Neuronal stem cell (in vitro differentiated cells): ENCODE measurements at regions not wholly inside any gene's neighbourhood (a gene's known extent, or its start where the extent isn't known, plus 50 kb on each side); places are given as distances from the start of the nearest gene placed in this dataset.

ENCODE experiments used
- DNase-seq: peaks from one replicate; pipeline ENCODE4 v3.0.0-alpha.2; 2013; ENCODE audit warnings: low spot score
- H2AFZ ChIP-seq: one replicate; pipeline ENCODE4 v1.6.1; 2013; ENCODE audit warnings: mild to moderate bottlenecking, low read length, inconsistent platforms
- H2AK5ac ChIP-seq: 2 replicates; pipeline ENCODE4 v1.6.1; 2013; ENCODE audit warnings: low read depth, mild to moderate bottlenecking, inconsistent platforms, low read length, moderate library complexity, mixed read lengths
- H2BK120ac ChIP-seq: 2 replicates; pipeline ENCODE4 v1.6.1; 2013; ENCODE audit warnings: low read depth, mild to moderate bottlenecking, inconsistent platforms, low read length, moderate library complexity, mixed read lengths
- H2BK12ac ChIP-seq: one replicate; pipeline ENCODE4 v1.6.1; 2013; ENCODE audit warnings: low read length, inconsistent platforms
- H2BK15ac ChIP-seq: 2 replicates; pipeline ENCODE4 v1.6.1; 2013; ENCODE audit warnings: mild to moderate bottlenecking, low read length, inconsistent platforms, mixed read lengths
- H2BK5ac ChIP-seq: one replicate; pipeline ENCODE4 v1.6.1; 2013; ENCODE audit warnings: inconsistent platforms, mild to moderate bottlenecking, low read length, moderate library complexity
- H3K14ac ChIP-seq: one replicate; pipeline ENCODE4 v1.6.1; 2013; ENCODE audit warnings: low read length, inconsistent platforms
- H3K18ac ChIP-seq: 2 replicates; pipeline ENCODE4 v1.6.1; 2013; ENCODE audit warnings: low read length, inconsistent platforms
- H3K23ac ChIP-seq: 2 replicates; pipeline ENCODE4 v1.6.1; 2013; ENCODE audit warnings: low read depth, mild to moderate bottlenecking, mixed read lengths, low read length, inconsistent platforms; ENCODE audit not compliant: poor library complexity
- H3K27ac ChIP-seq: replicated peaks from 3 replicates; pipeline ENCODE4 v1.5.1; 2013; ENCODE audit warnings: low read length, inconsistent platforms
- H3K27me3 ChIP-seq, 3 experiments: 2 replicates each; pipeline ENCODE4 v1.6.1; 2013; ENCODE audit warnings: low read length in 3 of 3, mild to moderate bottlenecking in 2 of 3, inconsistent platforms in 1 of 3, low read depth in 1 of 3, mixed read lengths in 1 of 3, moderate library complexity in 1 of 3; ENCODE audit not compliant: control insufficient read depth in 3 of 3, insufficient read depth in 3 of 3
- H3K36me3 ChIP-seq, 2 donors: replicated peaks in 1 of 2; 2 replicates each; pipeline ENCODE4 v1.6.1; 2013; ENCODE audit warnings: low read length in 2 of 2; ENCODE audit not compliant: control insufficient read depth in 2 of 2, insufficient read depth in 2 of 2
- H3K4ac ChIP-seq: 2 replicates; pipeline ENCODE4 v1.6.1; 2013; ENCODE audit warnings: inconsistent platforms, mild to moderate bottlenecking, low read length, moderate library complexity
- H3K4me1 ChIP-seq, 2 donors: 1 replicate in 1 of 2; 2 replicates in 1 of 2; pipeline ENCODE4 v1.6.1; 2013; ENCODE audit warnings: low read length in 2 of 2, low read depth in 1 of 2; ENCODE audit not compliant: control insufficient read depth in 2 of 2, insufficient read depth in 1 of 2
- H3K4me2 ChIP-seq: one replicate; pipeline ENCODE4 v1.6.1; 2013; ENCODE audit warnings: mild to moderate bottlenecking, low read length, inconsistent platforms; ENCODE audit not compliant: insufficient read depth, poor library complexity, severe bottlenecking
- H3K4me3 ChIP-seq, 2 donors: 2 replicates each; pipeline ENCODE4 v1.5.1; 2013; ENCODE audit warnings: low read length in 2 of 2, mild to moderate bottlenecking in 2 of 2, inconsistent platforms in 1 of 2, moderate library complexity in 1 of 2
- H3K79me1 ChIP-seq: one replicate; pipeline ENCODE4 v1.6.1; 2013; ENCODE audit warnings: low read depth, mild to moderate bottlenecking, inconsistent platforms, low read length, moderate library complexity
- H3K9ac ChIP-seq: one replicate; pipeline ENCODE4 v1.6.1; 2013; ENCODE audit warnings: mild to moderate bottlenecking, low read depth, low read length, inconsistent platforms; ENCODE audit not compliant: poor library complexity
- H3K9me3 ChIP-seq, 2 donors: replicated peaks in 1 of 2; 2 replicates each; pipeline versions ENCODE3 to v1.6.1; 2013; ENCODE audit warnings: low read length in 2 of 2, mild to moderate bottlenecking in 2 of 2, inconsistent platforms in 1 of 2, low read depth in 1 of 2, mixed read lengths in 1 of 2, moderate library complexity in 1 of 2; ENCODE audit not compliant: control insufficient read depth in 2 of 2, insufficient read depth in 1 of 2
- H4K8ac ChIP-seq: one replicate; pipeline ENCODE4 v1.6.1; 2013; ENCODE audit warnings: low read depth, mild to moderate bottlenecking, inconsistent platforms, low read length, moderate library complexity
- H4K91ac ChIP-seq: one replicate; pipeline ENCODE4 v1.6.1; 2013; ENCODE audit warnings: low read length, low read depth, mild to moderate bottlenecking, inconsistent platforms; ENCODE audit not compliant: poor library complexity
- WGBS, 2 donors: extraction: QIAGEN DNeasy Blood & Tissue Kit; methylation state at CpG; one replicate each; pipeline ENCODE4 v1.1.7; 2013; ENCODE audit warnings: missing lambda C conversion rate in 2 of 2, mixed read lengths in 1 of 2; ENCODE audit not compliant: insufficient read length in 2 of 2, insufficient replicate concordance in 1 of 2; ENCODE audit errors: extremely low coverage in 2 of 2; 5-methylcytosine and 5-hydroxymethylcytosine counted together

DNA sequence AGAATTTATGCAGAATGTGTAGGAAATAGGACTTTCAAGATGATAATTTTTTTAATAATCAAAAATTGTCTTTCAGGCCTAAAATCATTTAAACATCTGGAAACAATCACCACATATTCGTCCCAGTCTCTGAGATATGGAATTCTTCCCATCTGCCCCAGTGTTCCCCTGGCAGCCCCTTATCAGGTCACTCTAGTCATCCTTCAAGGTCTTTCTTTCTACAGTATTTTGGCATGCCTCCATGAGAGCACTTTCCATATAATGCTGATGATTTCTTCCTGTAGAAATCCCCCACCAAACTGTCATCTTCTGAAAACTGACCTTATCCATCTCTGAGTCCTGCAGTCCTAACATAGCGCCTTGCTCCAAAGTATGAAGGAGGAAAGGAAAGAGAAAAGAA lies 422.1 kb downstream of the RPS29 start:
- H2AK5ac ChIP-seq: no peak overlapping the region
- H2BK120ac ChIP-seq: no peak overlapping the region

DNA sequence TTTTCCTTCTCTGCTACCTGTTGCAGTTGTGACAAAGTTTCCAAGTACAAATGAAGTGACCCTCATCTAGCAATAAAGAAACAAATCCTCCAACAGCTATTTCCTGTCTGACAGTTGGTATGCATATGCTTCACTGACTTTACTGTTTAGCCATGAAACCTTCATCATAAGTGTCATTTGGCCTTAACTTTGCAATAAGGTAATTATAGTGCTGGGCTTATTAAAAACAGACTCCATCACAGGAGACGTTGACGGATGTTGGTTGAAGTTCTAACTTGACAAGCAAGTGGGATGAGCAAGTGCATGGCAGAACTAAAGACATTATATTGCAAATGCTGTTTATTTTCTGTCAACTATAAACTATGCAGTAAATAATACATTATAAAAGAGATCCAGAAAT lies 425.2 kb downstream of the RPS29 start:
- H2BK5ac ChIP-seq: no peak overlapping the region
- no peak overlapping the region for H3K9ac ChIP-seq
- H2AFZ ChIP-seq: no peak overlapping the region
- no peaks in the 10 kb centered on the region for H3K36me3 ChIP-seq
- H3K18ac ChIP-seq: no peak overlapping the region
- WGBS, 2 donors: no CpG with 5 or more reads among the region's 2 CpGs
- H3K4me1 ChIP-seq: no peaks in the 10 kb centered on the region
- no peak overlapping the region for H3K4me3 ChIP-seq
- H3K4me2 ChIP-seq: no peak overlapping the region
- no peaks in the 10 kb centered on the region for H3K27me3 ChIP-seq
- no peak for DNase-seq
- H4K8ac ChIP-seq: no peak overlapping the region
- H2BK15ac ChIP-seq: no peak overlapping the region
- no peaks in the 10 kb centered on the region for H3K9me3 ChIP-seq
- no peak overlapping the region for H3K4ac ChIP-seq
- no peak overlapping the region for H2AK5ac ChIP-seq
- no peak overlapping the region for H3K14ac ChIP-seq
- H2BK12ac ChIP-seq: no peak overlapping the region
- H3K79me1 ChIP-seq: no peaks in the 10 kb centered on the region
- no peak overlapping the region for H2BK120ac ChIP-seq
- H3K23ac ChIP-seq: no peak overlapping the region
- no peak overlapping the region for H3K27ac ChIP-seq
- no peak overlapping the region for H4K91ac ChIP-seq

More for the DNA sequence above, 422.1 kb downstream of the RPS29 start:
- H3K4me2 ChIP-seq: no peak overlapping the region
- no peak overlapping the region for H3K4me3 ChIP-seq
- no peak overlapping the region for H4K91ac ChIP-seq
- H3K36me3 ChIP-seq: no peaks in the 10 kb centered on the region
- no peak for DNase-seq
- H3K27me3 ChIP-seq: no peaks in the 10 kb centered on the region
- no CpG with 5 or more reads among the region's 2 CpGs for WGBS, 2 donors
- no peak overlapping the region for H3K9ac ChIP-seq
- no peak overlapping the region for H2BK12ac ChIP-seq
- no peak overlapping the region for H3K23ac ChIP-seq
- H2BK5ac ChIP-seq: no peak overlapping the region
- no peak overlapping the region for H2AFZ ChIP-seq
- no peak overlapping the region for H3K18ac ChIP-seq
- H3K79me1 ChIP-seq: no peaks in the 10 kb centered on the region
- H4K8ac ChIP-seq: no peak overlapping the region
- no peaks in the 10 kb centered on the region for H3K4me1 ChIP-seq
- no peak overlapping the region for H3K14ac ChIP-seq
- no peak overlapping the region for H2BK15ac ChIP-seq
- H3K9me3 ChIP-seq: no peaks in the 10 kb centered on the region
- no peak overlapping the region for H3K4ac ChIP-seq
- no peak overlapping the region for H3K27ac ChIP-seq

DNA sequence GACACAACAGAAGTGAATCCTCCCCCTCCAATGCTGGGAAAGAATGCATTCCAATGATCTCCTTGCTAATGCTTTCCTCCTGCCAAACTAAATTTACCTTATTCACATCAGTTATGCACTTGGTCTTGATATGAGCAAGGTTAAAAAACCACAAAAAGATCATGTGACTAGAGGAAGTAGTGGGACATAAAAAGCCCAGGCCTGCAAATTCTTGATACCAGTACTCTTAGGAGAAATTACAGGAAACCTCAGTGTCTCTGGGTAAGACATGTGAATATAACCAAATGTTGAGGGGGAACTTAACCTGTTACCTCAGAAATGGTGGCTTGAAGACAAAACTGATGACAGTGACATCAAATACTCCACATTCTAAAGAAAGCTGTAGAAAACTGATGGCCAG lies 427.1 kb downstream of the RPS29 start:
- Histone ChIP-seq H2BK120ac (no peak overlapping the region), H3K23ac (no peak overlapping the region), H2AFZ (no peak overlapping the region), H3K4me1 (no peaks in the 10 kb centered on the region), H3K36me3 (no peaks in the 10 kb centered on the region), H3K4me3 (no peak overlapping the region), H2BK5ac (no peak overlapping the region), H3K9me3 (no peaks in the 10 kb centered on the region), H3K18ac (no peak overlapping the region), H3K79me1 (no peaks in the 10 kb centered on the region), H3K14ac (no peak overlapping the region), H3K4ac (no peak overlapping the region), H2BK12ac (no peak overlapping the region), H3K9ac (no peak overlapping the region), H2BK15ac (no peak overlapping the region), H2AK5ac (no peak overlapping the region), H4K8ac (no peak overlapping the region), H3K4me2 (no peak overlapping the region), H3K27me3 (no peaks in the 10 kb centered on the region), H4K91ac (no peak overlapping the region), H3K27ac (no peak overlapping the region)
- no peak for DNase-seq

DNA sequence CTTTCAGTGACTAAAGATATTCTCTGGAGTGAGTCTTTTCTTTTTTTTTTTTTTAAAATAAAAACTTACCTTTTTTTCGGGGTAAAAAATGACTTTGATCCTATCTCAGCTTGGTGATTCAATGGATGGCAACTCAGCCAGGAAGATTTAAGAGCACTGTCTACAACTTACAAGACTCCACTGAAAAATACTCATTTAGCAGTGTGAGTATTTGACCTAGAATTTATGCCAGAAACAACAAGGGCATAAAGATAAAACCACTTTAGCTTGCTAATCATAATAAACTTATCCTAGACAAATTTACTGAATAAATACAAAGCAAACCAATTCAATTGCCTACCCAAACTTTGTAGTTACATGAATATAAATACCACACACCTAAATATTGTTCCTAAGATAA lies 446.6 kb downstream of the RPS29 start:
- Histone ChIP-seq H3K9ac (no peak overlapping the region), H3K27me3 (no peaks in the 10 kb centered on the region), H2BK12ac (no peak overlapping the region), H3K4me3 (no peak overlapping the region), H3K4ac (no peak overlapping the region), H3K18ac (no peak overlapping the region), H3K9me3 (no peaks in the 10 kb centered on the region), H2AFZ (no peak overlapping the region), H2BK120ac (no peak overlapping the region), H3K23ac (no peak overlapping the region), H2BK15ac (no peak overlapping the region), H3K4me1 (no peaks in the 10 kb centered on the region), H3K14ac (no peak overlapping the region), H3K4me2 (no peak overlapping the region), H2AK5ac (no peak overlapping the region), H3K27ac (no peak overlapping the region), H2BK5ac (no peak overlapping the region), H4K91ac (no peak overlapping the region), H3K36me3 (no peaks in the 10 kb centered on the region), H3K79me1 (no peaks in the 10 kb centered on the region), H4K8ac (no peak overlapping the region)
- no peak for DNase-seq
- no CpG with 5 or more reads among the region's 1 CpG for WGBS, 2 donors
